HepG2 (cell line): ENCODE measurements at regions not wholly inside any gene's neighbourhood (a gene's known extent, or its start where the extent isn't known, plus 50 kb on each side); places are given as distances from the start of the nearest gene placed in this dataset.
A peak's percentile ranks its signal among the peaks of the same experiment; 100 is the strongest.

Source experiments
- CBFB ChIP-seq: sonication (generic); formaldehyde crosslinking; IDR thresholded peaks from 2 replicates; pipeline ENCODE4 v1.4.0; 2020; ENCODE audit warnings: missing genetic modification reagents
- FOSL2 ChIP-seq: sonication (generic); formaldehyde crosslinking; IDR thresholded peaks from 2 replicates; pipeline ENCODE4 v1.4.0; 2020; ENCODE audit warnings: missing genetic modification reagents
- FOXK1 ChIP-seq: sonication (generic); formaldehyde crosslinking; IDR thresholded peaks from 2 replicates; pipeline ENCODE4 v1.4.0; 2020; ENCODE audit warnings: low read depth, missing genetic modification reagents, borderline replicate concordance
- KAT2B ChIP-seq: fragments of 150-350 bp; IDR thresholded peaks from 2 replicates; pipeline ENCODE4 v1.6.1; 2014; ENCODE audit warnings: low read depth, low read length, borderline replicate concordance
- MEF2D ChIP-seq: sonication (generic); formaldehyde crosslinking; IDR thresholded peaks from 2 replicates; pipeline ENCODE4 v1.5.1; 2020; ENCODE audit warnings: mild to moderate bottlenecking, missing genetic modification reagents
- MIXL1 ChIP-seq: IDR thresholded peaks from 2 replicates; pipeline ENCODE4 v1.6.1; 2016
- RAD21 ChIP-seq: fragments of 450-650 bp; formaldehyde crosslinking; IDR thresholded peaks from 2 replicates; pipeline ENCODE4 v1.5.0; 2020; ENCODE audit warnings: mild to moderate bottlenecking
- RFX1 ChIP-seq: fragments of 450-650 bp; IDR thresholded peaks from 2 replicates; pipeline ENCODE4 v1.6.1; 2017
- SNAI1 ChIP-seq: sonication (generic); formaldehyde crosslinking; IDR thresholded peaks from 2 replicates; pipeline ENCODE4 v1.5.0; 2020; ENCODE audit warnings: mild to moderate bottlenecking, missing genetic modification reagents, borderline replicate concordance
- TAF1 ChIP-seq: sonication (generic); formaldehyde crosslinking; IDR thresholded peaks from 2 replicates; pipeline ENCODE4 v1.4.0; 2020; ENCODE audit warnings: missing genetic modification reagents
- ZNF124 ChIP-seq: sonication (generic); formaldehyde crosslinking; IDR thresholded peaks from 2 replicates; pipeline ENCODE4 v1.4.0; 2020; ENCODE audit warnings: missing genetic modification reagents
- ZNF136 ChIP-seq: sonication (generic); formaldehyde crosslinking; IDR thresholded peaks from 2 replicates; pipeline ENCODE4 v1.8.1; 2022; ENCODE audit warnings: low read depth, mild to moderate bottlenecking, moderate library complexity, missing genetic modification reagents
- ZNF333 ChIP-seq: sonication (generic); formaldehyde crosslinking; IDR thresholded peaks from 2 replicates; pipeline ENCODE4 v1.4.0; 2020; ENCODE audit warnings: mild to moderate bottlenecking, missing genetic modification reagents, borderline replicate concordance
- ZNF660 ChIP-seq: sonication (generic); formaldehyde crosslinking; IDR thresholded peaks from 2 replicates; pipeline ENCODE4 v1.5.1; 2020; ENCODE audit warnings: mild to moderate bottlenecking, low read depth, missing genetic modification reagents, borderline replicate concordance
- ZNF713 ChIP-seq: sonication (generic); formaldehyde crosslinking; IDR thresholded peaks from 2 replicates; pipeline ENCODE4 v1.4.0; 2020; ENCODE audit warnings: mild to moderate bottlenecking, missing genetic modification reagents
- ZSCAN20 ChIP-seq: sonication (generic); formaldehyde crosslinking; IDR thresholded peaks from 2 replicates; pipeline ENCODE4 v1.4.0; 2020; ENCODE audit warnings: missing genetic modification reagents, mild to moderate bottlenecking, borderline replicate concordance
- TF ChIP-seq, protein P1 (sequence below): sonication (generic); formaldehyde crosslinking; IDR thresholded peaks from 2 replicates; pipeline ENCODE4 v1.9.0; 2022; ENCODE audit warnings: missing genetic modification reagents, mild to moderate bottlenecking, borderline replicate concordance
- TF ChIP-seq, protein P2 (sequence below): sonication (generic); formaldehyde crosslinking; conservative IDR thresholded peaks from 2 replicates; pipeline ENCODE4 v1.8.0; 2022; ENCODE audit warnings: missing genetic modification reagents
- TF ChIP-seq, protein P3 (sequence below): IDR thresholded peaks from 2 replicates; pipeline ENCODE4 v1.6.1; 2016; ENCODE audit warnings: mild to moderate bottlenecking
- TF ChIP-seq, protein P4 (sequence below): sonication (generic); formaldehyde crosslinking; IDR thresholded peaks from 2 replicates; pipeline ENCODE4 v1.4.0; 2020; ENCODE audit warnings: mild to moderate bottlenecking, missing genetic modification reagents
- TF ChIP-seq, protein P5 (sequence below): sonication (generic); formaldehyde crosslinking; IDR thresholded peaks from 2 replicates; pipeline ENCODE4 v1.5.1; 2020; ENCODE audit warnings: missing genetic modification reagents, mild to moderate bottlenecking, borderline replicate concordance
- TF ChIP-seq, protein P6 (sequence below): sonication (generic); formaldehyde crosslinking; IDR thresholded peaks from 2 replicates; pipeline ENCODE4 v1.9.0; 2022; ENCODE audit warnings: low read depth, missing genetic modification reagents

- TF ChIP-seq SNAI1 (no peak), ZNF333 (no peak), MEF2D (no peak), ZSCAN20 (CRISPR knock-in tag) (no peak), RFX1 (no peak), ZNF136 (no peak), ZNF713 (CRISPR knock-in tag) (no peak), RAD21 (CRISPR knock-in tag) (peak; percentile 77), ZNF124 (CRISPR knock-in tag) (no peak), KAT2B (no peak), CBFB (CRISPR knock-in tag) (no peak), MIXL1 (CRISPR knock-in tag) (no peak), ZNF660 (no peak), FOXK1 (peak; percentile 26; the same call in 1 of the 2 replicates), FOSL2 (peak; percentile 42; the same call in 1 of the 2 replicates), TAF1 (CRISPR knock-in tag) (no peak)
- TF ChIP-seq, protein P1, sequence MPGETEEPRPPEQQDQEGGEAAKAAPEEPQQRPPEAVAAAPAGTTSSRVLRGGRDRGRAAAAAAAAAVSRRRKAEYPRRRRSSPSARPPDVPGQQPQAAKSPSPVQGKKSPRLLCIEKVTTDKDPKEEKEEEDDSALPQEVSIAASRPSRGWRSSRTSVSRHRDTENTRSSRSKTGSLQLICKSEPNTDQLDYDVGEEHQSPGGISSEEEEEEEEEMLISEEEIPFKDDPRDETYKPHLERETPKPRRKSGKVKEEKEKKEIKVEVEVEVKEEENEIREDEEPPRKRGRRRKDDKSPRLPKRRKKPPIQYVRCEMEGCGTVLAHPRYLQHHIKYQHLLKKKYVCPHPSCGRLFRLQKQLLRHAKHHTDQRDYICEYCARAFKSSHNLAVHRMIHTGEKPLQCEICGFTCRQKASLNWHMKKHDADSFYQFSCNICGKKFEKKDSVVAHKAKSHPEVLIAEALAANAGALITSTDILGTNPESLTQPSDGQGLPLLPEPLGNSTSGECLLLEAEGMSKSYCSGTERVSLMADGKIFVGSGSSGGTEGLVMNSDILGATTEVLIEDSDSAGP (CRISPR knock-in tag), result no peak; the same call in 1 of the 2 replicates
- TF ChIP-seq, protein P2, sequence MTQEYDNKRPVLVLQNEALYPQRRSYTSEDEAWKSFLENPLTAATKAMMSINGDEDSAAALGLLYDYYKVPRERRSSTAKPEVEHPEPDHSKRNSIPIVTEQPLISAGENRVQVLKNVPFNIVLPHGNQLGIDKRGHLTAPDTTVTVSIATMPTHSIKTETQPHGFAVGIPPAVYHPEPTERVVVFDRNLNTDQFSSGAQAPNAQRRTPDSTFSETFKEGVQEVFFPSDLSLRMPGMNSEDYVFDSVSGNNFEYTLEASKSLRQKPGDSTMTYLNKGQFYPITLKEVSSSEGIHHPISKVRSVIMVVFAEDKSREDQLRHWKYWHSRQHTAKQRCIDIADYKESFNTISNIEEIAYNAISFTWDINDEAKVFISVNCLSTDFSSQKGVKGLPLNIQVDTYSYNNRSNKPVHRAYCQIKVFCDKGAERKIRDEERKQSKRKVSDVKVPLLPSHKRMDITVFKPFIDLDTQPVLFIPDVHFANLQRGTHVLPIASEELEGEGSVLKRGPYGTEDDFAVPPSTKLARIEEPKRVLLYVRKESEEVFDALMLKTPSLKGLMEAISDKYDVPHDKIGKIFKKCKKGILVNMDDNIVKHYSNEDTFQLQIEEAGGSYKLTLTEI (CRISPR knock-in tag), result no peak
- TF ChIP-seq, protein P3, sequence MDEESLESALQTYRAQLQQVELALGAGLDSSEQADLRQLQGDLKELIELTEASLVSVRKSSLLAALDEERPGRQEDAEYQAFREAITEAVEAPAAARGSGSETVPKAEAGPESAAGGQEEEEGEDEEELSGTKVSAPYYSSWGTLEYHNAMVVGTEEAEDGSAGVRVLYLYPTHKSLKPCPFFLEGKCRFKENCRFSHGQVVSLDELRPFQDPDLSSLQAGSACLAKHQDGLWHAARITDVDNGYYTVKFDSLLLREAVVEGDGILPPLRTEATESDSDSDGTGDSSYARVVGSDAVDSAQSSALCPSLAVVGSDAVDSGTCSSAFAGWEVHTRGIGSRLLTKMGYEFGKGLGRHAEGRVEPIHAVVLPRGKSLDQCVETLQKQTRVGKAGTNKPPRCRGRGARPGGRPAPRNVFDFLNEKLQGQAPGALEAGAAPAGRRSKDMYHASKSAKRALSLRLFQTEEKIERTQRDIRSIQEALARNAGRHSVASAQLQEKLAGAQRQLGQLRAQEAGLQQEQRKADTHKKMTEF (CRISPR knock-in tag), result 0 out of 2 replicates have a peak, but pooled peaks have one; percentile 27
- TF ChIP-seq, protein P4, sequence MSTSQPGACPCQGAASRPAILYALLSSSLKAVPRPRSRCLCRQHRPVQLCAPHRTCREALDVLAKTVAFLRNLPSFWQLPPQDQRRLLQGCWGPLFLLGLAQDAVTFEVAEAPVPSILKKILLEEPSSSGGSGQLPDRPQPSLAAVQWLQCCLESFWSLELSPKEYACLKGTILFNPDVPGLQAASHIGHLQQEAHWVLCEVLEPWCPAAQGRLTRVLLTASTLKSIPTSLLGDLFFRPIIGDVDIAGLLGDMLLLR, result no peak
- TF ChIP-seq, protein P5, sequence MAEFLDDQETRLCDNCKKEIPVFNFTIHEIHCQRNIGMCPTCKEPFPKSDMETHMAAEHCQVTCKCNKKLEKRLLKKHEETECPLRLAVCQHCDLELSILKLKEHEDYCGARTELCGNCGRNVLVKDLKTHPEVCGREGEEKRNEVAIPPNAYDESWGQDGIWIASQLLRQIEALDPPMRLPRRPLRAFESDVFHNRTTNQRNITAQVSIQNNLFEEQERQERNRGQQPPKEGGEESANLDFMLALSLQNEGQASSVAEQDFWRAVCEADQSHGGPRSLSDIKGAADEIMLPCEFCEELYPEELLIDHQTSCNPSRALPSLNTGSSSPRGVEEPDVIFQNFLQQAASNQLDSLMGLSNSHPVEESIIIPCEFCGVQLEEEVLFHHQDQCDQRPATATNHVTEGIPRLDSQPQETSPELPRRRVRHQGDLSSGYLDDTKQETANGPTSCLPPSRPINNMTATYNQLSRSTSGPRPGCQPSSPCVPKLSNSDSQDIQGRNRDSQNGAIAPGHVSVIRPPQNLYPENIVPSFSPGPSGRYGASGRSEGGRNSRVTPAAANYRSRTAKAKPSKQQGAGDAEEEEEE (CRISPR knock-in tag), result no peak
- TF ChIP-seq, protein P6, sequence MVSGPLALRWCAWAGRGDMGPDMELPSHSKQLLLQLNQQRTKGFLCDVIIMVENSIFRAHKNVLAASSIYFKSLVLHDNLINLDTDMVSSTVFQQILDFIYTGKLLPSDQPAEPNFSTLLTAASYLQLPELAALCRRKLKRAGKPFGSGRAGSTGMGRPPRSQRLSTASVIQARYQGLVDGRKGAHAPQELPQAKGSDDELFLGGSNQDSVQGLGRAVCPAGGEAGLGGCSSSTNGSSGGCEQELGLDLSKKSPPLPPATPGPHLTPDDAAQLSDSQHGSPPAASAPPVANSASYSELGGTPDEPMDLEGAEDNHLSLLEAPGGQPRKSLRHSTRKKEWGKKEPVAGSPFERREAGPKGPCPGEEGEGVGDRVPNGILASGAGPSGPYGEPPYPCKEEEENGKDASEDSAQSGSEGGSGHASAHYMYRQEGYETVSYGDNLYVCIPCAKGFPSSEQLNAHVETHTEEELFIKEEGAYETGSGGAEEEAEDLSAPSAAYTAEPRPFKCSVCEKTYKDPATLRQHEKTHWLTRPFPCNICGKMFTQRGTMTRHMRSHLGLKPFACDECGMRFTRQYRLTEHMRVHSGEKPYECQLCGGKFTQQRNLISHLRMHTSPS (CRISPR knock-in tag), result no peak
These were observed 332.7 kb downstream of the DUSP6 start (continued) for GRCh38 chr12:89019439-89020120.
